ENCODE measurements at regions not wholly inside any gene's neighbourhood (a gene's known extent, or its start where the extent isn't known, plus 50 kb on each side); places are given as distances from the start of the nearest gene placed in this dataset.

- TF ChIP-seq POLR2AphosphoS5 (IDR thresholded peaks at IDR 0.05; ENCODE audit: low read depth, low read length) (no peak), POLR2A (IDR thresholded peaks at IDR 0.05; ENCODE audit: low read depth, low read length) (no peak), TAF1 (IDR thresholded peaks at IDR 0.05; ENCODE audit: borderline replicate concordance, low read depth, low read length) (no peak)
These were observed 776.6 kb upstream of the LCORL start for GRCh38 chr4:18798123-18798522.
